ENCODE measurements at regions not wholly inside any gene's neighbourhood (a gene's known extent, or its start where the extent isn't known, plus 50 kb on each side); places are given as distances from the start of the nearest gene placed in this dataset.
"Not testable (repeated sequence)": the region's sequence is repeated elsewhere in the genome, so short reads cannot be mapped to it uniquely, and the experiment has no call there.

DNA sequence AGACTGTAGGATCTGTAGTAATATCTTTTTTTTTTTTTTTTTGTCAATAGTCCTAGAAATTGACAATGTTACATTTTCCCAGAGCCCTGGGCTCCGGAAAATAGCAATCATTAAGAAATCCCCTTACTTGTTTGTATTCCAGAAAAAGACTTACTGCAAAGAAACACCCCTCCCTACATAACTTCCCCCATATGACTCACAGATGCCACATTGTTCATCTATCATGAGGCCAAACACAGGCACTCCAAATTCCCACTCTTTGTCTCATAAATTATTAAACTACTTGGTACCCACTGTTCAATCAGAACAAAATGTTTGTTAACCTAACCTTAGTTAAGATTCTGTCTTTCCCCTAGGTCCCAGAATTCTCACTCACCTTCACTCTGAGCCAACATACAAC lies 53.5 kb downstream of the TEX51 start:
- FAIRE-seq: no peak
- no peak for DNase-seq (ENCODE audit: insufficient read length, low spot score)
- no peak for TF ChIP-seq POLR2A (IDR thresholded peaks at IDR 0.05; ENCODE audit: low read depth, low read length)

DNA sequence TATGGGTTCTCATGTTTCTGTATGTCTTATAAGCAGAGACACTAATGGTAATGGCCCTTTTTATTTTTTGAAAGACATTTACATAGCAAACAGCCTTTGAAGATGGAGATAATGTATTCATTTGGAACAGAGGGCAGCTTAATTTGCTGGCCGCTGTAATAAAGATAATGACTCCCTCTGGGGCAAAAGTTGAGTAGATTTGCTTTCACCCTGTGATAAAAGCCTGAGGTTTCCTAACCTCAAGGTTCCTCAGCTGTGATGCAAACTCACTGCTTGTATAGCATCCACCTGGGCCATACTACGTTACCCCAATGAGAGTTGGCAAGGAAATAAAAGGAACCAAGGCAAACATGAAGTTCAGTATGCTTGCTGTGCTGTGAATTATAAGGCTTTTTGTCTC lies 54.8 kb downstream of the TEX51 start:
- no peak for TF ChIP-seq POLR2A (IDR thresholded peaks at IDR 0.05; ENCODE audit: low read depth, low read length)
- FAIRE-seq (no peak), DNase-seq (ENCODE audit: insufficient read length, low spot score) (no peak)

DNA sequence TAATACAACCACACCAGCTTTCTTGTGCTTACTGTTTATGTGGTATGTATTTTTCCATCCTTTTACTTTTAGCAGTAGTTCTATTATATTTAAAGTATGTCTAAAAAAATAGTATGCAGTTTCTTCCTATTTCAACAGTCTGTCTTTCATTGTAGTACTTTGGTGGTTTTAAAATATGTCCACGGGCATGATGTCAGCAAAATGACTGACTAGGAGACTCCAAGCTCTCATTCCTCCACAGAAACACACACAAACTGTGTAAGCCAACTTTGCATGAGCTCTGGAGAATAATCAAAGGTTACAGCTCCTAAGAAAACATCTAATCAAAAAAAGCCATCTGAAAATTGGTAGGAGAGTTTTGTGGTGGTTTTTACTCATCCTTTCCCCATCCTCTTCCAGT lies 56.1 kb downstream of the TEX51 start:
- DNase-seq (ENCODE audit: insufficient read length, low spot score) (no peak), FAIRE-seq (no peak)
- no peak for TF ChIP-seq POLR2A (IDR thresholded peaks at IDR 0.05; ENCODE audit: low read depth, low read length)

DNA sequence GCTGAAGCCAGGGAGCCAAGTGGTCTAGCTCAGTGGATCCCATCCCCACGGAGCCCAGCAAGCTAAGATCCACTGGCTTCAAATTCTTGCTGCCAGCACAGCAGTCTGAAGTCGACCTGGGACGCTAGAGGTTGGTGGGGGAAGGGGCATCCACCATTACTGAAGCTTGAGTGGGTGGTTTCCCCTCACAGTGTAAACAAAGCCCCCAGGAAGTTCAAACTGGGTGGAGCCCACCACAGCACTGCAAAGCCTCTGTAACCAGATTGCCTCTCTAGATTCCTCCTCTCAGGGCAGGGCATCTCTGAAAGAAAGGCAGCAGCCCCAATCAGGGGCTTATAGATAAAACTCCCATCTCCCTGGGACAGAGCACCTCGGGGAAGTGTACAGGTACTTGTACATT lies 58.1 kb downstream of the TEX51 start:
- not testable (repeated sequence) for FAIRE-seq; DNase-seq (ENCODE audit: insufficient read length, low spot score)

DNA sequence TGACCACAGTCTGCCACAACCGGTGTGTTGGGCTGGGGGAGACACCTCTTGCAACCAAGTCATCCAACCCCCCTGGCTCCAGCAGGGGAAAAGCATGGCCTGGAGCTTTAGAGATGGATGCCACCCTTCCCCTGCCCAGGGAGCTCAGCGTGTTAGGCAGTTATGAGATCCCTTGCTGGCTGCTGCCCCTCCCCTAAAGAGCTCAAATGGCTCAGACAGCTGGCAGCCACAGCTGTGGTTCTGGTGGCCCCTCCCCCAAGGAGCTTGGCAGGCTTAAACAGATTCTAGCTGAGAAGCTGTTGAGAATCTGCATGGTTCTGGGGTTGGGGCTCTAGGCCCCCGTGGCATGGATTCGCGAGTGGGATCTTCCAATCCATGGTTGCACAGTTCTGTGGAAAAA lies 64.7 kb downstream of the TEX51 start:
- TF ChIP-seq POLR2A (IDR thresholded peaks at IDR 0.05; ENCODE audit: low read depth, low read length): no peak
- FAIRE-seq (no peak), DNase-seq (ENCODE audit: insufficient read length, low spot score) (no peak)

DNA sequence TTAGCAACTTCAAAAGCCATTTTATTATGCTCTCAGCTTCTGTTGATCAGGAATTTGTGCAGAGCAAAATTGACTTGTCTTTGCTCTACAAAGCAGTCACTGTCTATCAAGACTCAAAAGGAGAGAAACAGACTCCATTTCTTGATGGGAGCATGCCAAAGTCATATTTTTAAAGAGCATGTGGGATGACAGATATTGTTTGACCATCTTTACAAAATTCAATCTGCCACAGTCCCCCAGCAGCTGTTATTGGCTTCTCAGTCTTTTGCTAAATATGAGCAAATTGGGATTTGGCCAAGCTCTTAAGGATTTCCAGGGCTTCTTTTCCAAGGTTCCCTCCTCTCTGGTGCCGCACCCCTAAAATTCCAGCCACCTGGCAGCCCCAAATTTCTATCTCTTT lies 67.9 kb downstream of the TEX51 start:
- no peak for FAIRE-seq
- no peak for DNase-seq (ENCODE audit: insufficient read length, low spot score)
- TF ChIP-seq POLR2A (IDR thresholded peaks at IDR 0.05; ENCODE audit: low read depth, low read length): no peak

DNA sequence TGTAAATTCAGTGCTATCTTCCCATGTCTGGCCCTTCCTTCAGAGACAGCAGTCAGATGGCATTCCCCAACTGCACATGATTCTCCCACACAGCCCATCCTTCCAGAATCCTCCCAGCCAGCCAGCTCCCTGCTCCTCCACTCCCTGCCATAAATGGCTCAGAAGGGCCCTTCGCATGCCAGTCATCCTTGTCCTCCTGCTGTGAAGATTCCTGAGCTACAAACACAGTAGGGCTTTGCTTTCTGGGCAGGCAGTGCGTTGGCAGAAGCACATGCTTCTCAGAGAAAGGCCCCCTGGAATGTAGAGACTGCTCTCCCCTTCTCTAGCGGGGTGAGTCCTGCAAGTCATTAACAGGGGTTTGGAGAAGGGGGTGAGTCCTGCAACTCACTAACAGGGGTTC lies 71.9 kb downstream of the TEX51 start:
- FAIRE-seq (no peak), DNase-seq (ENCODE audit: insufficient read length, low spot score) (no peak)
- no peak for TF ChIP-seq POLR2A (IDR thresholded peaks at IDR 0.05; ENCODE audit: low read depth, low read length)

DNA sequence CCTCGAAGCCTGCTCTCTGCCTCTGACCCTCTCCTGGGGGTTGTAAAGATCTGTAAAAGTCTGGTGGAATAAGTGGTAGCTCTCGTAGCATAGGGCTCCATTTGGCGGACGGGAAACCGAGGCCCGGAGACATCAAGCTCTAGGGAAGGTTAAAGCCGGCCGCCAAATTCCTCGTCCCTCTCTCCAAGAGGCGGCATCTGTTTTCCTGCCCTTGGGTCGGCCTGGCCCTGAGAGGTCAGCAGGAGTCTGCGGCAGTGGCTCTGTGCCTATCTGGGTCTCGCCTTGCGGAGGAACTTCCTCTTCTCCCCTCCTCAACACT lies 72.4 kb downstream of the TEX51 start:
- no peak for FAIRE-seq
- no peak for DNase-seq (ENCODE audit: insufficient read length, low spot score)
- TF ChIP-seq POLR2A (IDR thresholded peaks at IDR 0.05; ENCODE audit: low read depth, low read length): no peak

DNA sequence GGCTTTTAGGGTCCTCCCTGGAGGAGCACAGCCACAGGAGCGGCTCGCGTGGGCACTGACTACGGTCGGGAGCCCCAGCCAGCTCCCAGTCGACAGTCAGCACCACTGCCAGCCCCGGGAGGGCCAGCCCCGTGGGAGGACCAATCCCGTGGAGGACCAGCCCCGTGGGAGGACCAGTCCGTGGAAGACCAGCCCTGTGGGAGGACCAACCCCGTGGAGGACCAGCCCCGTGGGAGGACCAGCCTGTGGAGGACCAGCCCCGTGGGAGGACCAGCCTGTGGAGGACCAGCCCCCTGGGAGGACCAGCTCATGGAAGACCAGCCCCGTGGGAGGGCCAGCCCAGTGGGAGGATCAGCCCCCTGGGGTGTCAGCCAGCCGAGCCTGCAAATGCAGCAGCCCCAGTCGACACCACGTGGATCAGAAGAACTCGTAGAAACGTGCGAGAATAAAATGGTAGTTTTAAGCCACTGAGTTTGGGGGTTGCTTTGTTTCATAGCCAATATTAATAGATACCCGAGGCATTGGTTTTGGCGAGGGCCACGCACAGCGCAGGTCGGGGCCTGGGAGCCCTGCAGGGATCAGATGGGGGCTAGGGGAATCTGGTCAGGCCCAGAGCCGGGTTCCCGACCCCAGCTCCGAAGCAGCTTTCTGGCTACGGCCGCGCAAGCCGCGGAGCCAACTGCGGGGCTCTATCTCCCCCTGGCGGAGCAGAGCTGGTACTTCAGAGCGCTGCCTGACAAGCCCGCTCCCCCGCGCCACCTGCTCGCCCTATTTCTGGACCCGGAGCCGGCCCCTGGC lies 73.0 kb downstream of the TEX51 start:
- DNase-seq (ENCODE audit: insufficient read length, low spot score) (peak; percentile 80), FAIRE-seq (no peak)
- TF ChIP-seq POLR2A (IDR thresholded peaks at IDR 0.05; ENCODE audit: low read depth, low read length): no peak

DNA sequence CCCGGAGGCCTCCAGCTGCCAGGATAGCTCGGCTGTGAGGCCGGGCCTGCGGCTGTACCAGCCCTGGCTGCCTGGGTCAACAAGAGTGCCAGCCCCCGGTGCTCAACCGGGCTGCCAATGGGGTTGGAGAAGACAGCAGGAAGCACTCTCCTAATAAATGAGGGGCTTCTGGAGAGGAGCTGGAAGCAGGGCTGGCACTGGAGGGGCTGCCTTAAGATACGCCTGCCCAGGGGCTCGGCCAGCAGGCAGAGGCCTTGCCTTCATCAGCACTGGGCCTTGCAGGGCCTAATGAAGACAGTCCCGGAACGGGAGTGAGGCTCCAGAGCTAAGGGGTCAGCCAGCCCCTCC lies 73.6 kb downstream of the TEX51 start:
- TF ChIP-seq POLR2A (IDR thresholded peaks at IDR 0.05; ENCODE audit: low read depth, low read length): no peak
- DNase-seq (ENCODE audit: insufficient read length, low spot score) (no peak), FAIRE-seq (no peak)

DNA sequence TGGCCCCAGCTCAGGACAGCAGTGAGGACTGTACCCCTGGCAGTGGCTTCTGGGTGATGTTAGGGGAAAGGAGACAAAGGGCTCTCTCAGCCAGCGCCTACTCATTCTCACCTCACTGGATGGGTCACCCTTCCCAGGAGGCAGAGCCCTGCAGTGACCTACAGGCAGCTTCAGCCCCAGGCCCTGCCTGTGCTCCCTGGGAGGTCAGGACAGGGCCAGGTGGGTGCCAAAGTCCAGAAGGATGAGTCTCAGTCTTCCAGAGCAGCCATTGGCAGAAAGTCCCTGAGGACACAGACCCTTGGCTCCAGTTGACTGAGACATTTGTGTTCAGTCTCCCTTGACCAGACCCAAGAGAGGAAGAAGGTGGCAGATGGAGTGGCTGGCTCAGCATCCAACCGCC lies 75.1 kb downstream of the TEX51 start:
- DNase-seq (ENCODE audit: insufficient read length, low spot score) (no peak), FAIRE-seq (no peak)
- no peak for TF ChIP-seq POLR2A (IDR thresholded peaks at IDR 0.05; ENCODE audit: low read depth, low read length)

DNA sequence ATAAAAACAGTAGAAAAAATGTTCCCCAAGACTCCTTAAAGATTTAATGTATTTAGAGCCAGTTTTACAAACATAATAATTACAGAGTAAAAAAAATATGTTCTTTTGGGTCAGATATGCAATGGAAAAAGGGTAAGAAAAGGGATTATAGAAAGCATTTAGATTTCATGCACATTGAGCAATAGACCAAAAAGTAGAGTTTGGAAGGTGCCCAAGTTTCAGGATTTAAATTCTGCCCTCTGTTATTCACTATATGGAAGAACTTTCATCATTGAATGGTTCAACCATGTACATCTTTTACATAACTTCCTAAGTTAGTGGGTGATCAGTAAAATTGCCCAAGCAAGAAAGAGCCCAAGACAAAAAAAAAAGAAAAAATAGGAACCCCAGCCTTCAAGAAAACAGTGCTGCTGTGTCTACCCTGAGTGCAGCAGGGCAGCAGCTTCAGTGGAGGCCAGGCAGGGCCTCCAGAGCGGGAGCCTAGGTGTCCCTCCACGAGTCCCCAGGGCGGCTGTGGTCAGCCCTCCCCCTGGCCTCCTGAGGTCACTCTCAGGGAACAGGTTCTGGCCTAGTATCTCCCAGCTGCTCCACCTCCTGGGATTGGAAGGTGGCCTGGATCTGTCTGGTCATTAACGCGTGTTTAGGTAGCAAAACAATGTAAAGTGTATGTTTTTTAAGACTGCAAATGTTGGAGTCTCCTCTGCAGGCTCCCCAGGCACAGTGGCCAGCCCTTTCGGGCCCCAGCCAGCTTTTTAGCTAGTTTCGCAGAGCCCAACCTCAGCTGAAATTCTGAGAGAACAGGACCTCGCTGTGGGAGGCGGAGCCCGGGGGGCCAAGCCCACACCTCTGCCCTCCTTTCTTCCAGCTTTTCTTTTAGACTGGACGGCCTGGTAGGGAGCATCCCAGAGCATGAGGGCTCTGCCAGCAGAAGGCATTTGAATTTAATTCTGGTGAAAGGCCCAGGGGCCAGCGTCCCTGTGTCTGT lies 77.3 kb downstream of the TEX51 start:
- no peak for TF ChIP-seq POLR2A (IDR thresholded peaks at IDR 0.05; ENCODE audit: low read depth, low read length)
- FAIRE-seq (no peak), DNase-seq (ENCODE audit: insufficient read length, low spot score) (no peak)

DNA sequence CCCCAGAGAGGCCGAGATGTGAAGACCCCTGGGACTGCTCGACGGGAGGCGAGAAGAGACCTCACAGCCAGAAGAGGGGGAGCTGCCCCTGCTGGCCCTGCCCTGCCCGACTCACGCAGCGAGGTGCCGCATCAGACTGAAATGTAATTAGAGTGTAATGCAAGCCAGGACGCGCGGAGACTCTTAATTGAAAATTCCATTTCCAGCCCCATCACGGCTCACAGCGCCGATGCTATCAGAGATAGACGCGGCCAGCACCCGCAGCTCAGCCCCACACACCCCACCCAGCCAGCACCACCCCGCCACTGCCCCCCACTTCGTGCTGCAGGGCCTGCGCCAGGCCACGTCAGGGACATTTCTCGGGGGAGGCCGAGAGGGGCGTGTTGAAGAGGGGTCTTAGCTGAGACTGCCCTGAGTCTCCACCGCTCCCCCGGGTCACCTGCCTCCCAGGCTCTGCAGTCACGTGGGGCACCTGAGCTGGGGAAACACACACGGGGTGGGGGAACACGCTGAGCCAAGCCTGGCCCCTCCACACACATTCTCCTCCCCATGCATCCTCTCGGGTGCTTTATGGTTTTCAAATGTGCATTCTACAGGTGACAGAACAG lies 78.1 kb downstream of the TEX51 start:
- FAIRE-seq (no peak), DNase-seq (ENCODE audit: insufficient read length, low spot score) (no peak)
- TF ChIP-seq POLR2A (IDR thresholded peaks at IDR 0.05; ENCODE audit: low read depth, low read length): no peak

DNA sequence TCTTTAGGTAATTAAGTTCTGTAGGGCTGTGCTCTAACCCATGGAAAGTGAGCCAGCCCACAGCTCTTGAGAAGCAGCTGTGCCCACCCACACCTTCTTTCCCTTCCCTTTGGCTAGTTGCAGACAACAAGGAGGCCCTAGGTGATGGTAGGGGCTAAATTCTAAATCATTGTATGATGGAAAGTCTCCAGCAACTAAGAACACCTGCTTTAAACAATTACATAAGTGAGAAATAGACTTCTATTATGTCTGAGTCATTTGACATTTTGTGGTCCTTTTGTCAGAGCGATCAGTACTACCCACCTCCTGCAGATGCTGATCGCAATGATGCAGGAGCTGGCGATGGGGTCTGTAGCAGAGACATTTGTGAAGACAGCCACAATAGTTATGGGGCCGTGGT lies 79.6 kb downstream of the TEX51 start:
- DNase-seq (ENCODE audit: insufficient read length, low spot score) (no peak), FAIRE-seq (no peak)
- no peak for TF ChIP-seq POLR2A (IDR thresholded peaks at IDR 0.05; ENCODE audit: low read depth, low read length)
